GM19397 (cell line): ENCODE measurements at regions not wholly inside any gene's neighbourhood (a gene's known extent, or its start where the extent isn't known, plus 50 kb on each side); places are given as distances from the start of the nearest gene placed in this dataset.

Source experiments
- ATAC-seq: cut with Tn5 transposase; IDR thresholded peaks from one replicate; pipeline ENCODE4 v1.9.1; 2021; ENCODE audit warnings: mild to moderate bottlenecking, moderate library complexity; ENCODE audit not compliant: unreplicated experiment

GRCh38 chr3:168476360-168476980 lies 380.7 kb upstream of the GOLIM4 start:
- ATAC-seq: no peak

GRCh38 chr3:168475704-168476103 lies 380.0 kb upstream of the GOLIM4 start:
- no peak for ATAC-seq

- no peak for ATAC-seq
These were observed 377.7 kb upstream of the GOLIM4 start for GRCh38 chr3:168473334-168473890.

- ATAC-seq: no peak
These were observed 377.1 kb upstream of the GOLIM4 start for GRCh38 chr3:168472783-168473182.

GRCh38 chr3:168470380-168470779 lies 374.7 kb upstream of the GOLIM4 start:
- ATAC-seq: no peak

- no peak for ATAC-seq
These were observed 373.7 kb upstream of the GOLIM4 start for GRCh38 chr3:168469436-168469835.

- ATAC-seq: peak; percentile 66
These were observed 371.5 kb upstream of the GOLIM4 start for GRCh38 chr3:168467115-168467714.

GRCh38 chr3:168461793-168462192 lies 366.1 kb upstream of the GOLIM4 start:
- ATAC-seq: no peak

GRCh38 chr3:168459226-168459784 lies 363.6 kb upstream of the GOLIM4 start:
- no peak for ATAC-seq

GRCh38 chr3:168457954-168458539 lies 362.3 kb upstream of the GOLIM4 start:
- ATAC-seq: no peak

- no peak for ATAC-seq
These were observed 360.1 kb upstream of the GOLIM4 start for GRCh38 chr3:168455814-168456213.

GRCh38 chr3:168453623-168454022 lies 357.9 kb upstream of the GOLIM4 start:
- ATAC-seq: no peak

- ATAC-seq: no peak
These were observed 348.2 kb upstream of the GOLIM4 start for GRCh38 chr3:168443965-168444364.

GRCh38 chr3:168442502-168442901 lies 346.8 kb upstream of the GOLIM4 start:
- no peak for ATAC-seq

GRCh38 chr3:168436245-168436724 lies 340.6 kb upstream of the GOLIM4 start:
- no peak for ATAC-seq

GRCh38 chr3:168431491-168431890 lies 335.8 kb upstream of the GOLIM4 start:
- no peak for ATAC-seq

- ATAC-seq: no peak
These were observed 332.2 kb upstream of the GOLIM4 start for GRCh38 chr3:168427835-168428475.

- no peak for ATAC-seq
These were observed 331.4 kb upstream of the GOLIM4 start for GRCh38 chr3:168427156-168427555.

- ATAC-seq: no peak
These were observed 330.3 kb upstream of the GOLIM4 start for GRCh38 chr3:168425936-168426595.

- ATAC-seq: no peak
These were observed 328.5 kb upstream of the GOLIM4 start for GRCh38 chr3:168424059-168424734.
